ENCODE measurements at regions not wholly inside any gene's neighbourhood (a gene's known extent, or its start where the extent isn't known, plus 50 kb on each side); places are given as distances from the start of the nearest gene placed in this dataset.

DNA sequence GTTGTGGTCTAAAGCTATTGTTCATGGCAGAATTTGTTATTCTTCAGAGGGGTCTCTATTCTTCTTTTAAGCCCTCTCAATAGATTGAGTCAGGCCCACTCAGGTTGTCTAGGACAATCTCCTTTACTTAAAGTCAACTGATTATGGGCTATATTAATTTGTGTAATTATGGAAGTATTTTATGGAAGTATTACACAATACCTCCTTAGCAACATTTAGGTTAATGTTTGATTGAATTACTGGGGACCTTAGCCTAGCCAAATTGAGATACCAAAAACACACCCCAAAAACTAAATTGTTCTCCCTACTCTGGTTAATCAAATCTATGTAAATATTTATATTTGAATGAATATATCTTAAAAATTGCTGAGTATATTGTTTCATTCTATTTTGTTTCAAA lies 347.1 kb upstream of the GRIN3A start:
- Histone ChIP-seq H3K4me1 (ENCODE audit: control insufficient read depth in 1 of 2, insufficient read depth in 2 of 2, low read depth in 1 of 2, low read length in 1 of 2) (no peaks in the 10 kb centered on the region), H4K20me1 (ENCODE audit: insufficient read depth) (no peaks in the 10 kb centered on the region), H3K4me3 (ENCODE audit: low read depth in 2 of 2, low read length in 1 of 2) (no peak overlapping the region), H3F3A (replicated peaks; ENCODE audit: insufficient read depth) (no peaks in the 10 kb centered on the region), H2AFZ (ENCODE audit: low read depth) (no peak overlapping the region), H3K4me2 (no peak overlapping the region), H3K9me2 (0 out of 2 replicates have a peak, but pooled peaks cover 2% of the 10 kb centered on the region), H3K9ac (no peak overlapping the region), H3K36me3 (replicated peaks in 1 of 2; ENCODE audit: control insufficient read depth in 1 of 2, insufficient read depth in 2 of 2, low read length in 1 of 2) (no peaks in the 10 kb centered on the region), H3K27me3 (ENCODE audit: insufficient read depth) (no peaks in the 10 kb centered on the region), H3K27ac (ENCODE audit: low read depth in 2 of 2, low read length in 1 of 2) (no peak overlapping the region), H3K79me2 (ENCODE audit: insufficient read depth) (no peaks in the 10 kb centered on the region), H3K9me3 (no peaks in the 10 kb centered on the region)
- no peak for TF ChIP-seq RFX5 (IDR thresholded peaks at IDR 0.05; ENCODE audit: low read length)
- TF ChIP-seq NRF1 (IDR thresholded peaks at IDR 0.05; ENCODE audit: low read depth, low read length) = no peak
- no peak for TF ChIP-seq ELF1 (IDR thresholded peaks at IDR 0.05)
- TF ChIP-seq, protein P1, sequence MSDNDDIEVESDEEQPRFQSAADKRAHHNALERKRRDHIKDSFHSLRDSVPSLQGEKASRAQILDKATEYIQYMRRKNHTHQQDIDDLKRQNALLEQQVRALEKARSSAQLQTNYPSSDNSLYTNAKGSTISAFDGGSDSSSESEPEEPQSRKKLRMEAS (IDR thresholded peaks at IDR 0.05; ENCODE audit: low read depth) = no peak
- no peak for TF ChIP-seq RAD21 (IDR thresholded peaks at IDR 0.05; ENCODE audit: low read length)
- no peak for TF ChIP-seq SMC3 (IDR thresholded peaks at IDR 0.05; ENCODE audit: low read depth, low read length)
- TF ChIP-seq, protein P2, sequence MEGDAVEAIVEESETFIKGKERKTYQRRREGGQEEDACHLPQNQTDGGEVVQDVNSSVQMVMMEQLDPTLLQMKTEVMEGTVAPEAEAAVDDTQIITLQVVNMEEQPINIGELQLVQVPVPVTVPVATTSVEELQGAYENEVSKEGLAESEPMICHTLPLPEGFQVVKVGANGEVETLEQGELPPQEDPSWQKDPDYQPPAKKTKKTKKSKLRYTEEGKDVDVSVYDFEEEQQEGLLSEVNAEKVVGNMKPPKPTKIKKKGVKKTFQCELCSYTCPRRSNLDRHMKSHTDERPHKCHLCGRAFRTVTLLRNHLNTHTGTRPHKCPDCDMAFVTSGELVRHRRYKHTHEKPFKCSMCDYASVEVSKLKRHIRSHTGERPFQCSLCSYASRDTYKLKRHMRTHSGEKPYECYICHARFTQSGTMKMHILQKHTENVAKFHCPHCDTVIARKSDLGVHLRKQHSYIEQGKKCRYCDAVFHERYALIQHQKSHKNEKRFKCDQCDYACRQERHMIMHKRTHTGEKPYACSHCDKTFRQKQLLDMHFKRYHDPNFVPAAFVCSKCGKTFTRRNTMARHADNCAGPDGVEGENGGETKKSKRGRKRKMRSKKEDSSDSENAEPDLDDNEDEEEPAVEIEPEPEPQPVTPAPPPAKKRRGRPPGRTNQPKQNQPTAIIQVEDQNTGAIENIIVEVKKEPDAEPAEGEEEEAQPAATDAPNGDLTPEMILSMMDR (IDR thresholded peaks at IDR 0.05) = no peak
- no peak for TF ChIP-seq GABPA (IDR thresholded peaks at IDR 0.05; ENCODE audit: low read depth)
- TF ChIP-seq TCF12 (IDR thresholded peaks at IDR 0.05) = no peak
- no peak for TF ChIP-seq MXI1 (IDR thresholded peaks at IDR 0.05; ENCODE audit: low read depth, low read length)
- no peak for TF ChIP-seq CHD2 (IDR thresholded peaks at IDR 0.05; ENCODE audit: low read length, partially characterized antibody)
- TF ChIP-seq, protein P3, sequence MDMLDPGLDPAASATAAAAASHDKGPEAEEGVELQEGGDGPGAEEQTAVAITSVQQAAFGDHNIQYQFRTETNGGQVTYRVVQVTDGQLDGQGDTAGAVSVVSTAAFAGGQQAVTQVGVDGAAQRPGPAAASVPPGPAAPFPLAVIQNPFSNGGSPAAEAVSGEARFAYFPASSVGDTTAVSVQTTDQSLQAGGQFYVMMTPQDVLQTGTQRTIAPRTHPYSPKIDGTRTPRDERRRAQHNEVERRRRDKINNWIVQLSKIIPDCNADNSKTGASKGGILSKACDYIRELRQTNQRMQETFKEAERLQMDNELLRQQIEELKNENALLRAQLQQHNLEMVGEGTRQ (IDR thresholded peaks at IDR 0.05; ENCODE audit: borderline replicate concordance, low read depth, low read length) = no peak
- no peak for TF ChIP-seq EP300 (IDR thresholded peaks at IDR 0.05; ENCODE audit: borderline replicate concordance in 1 of 2, low read depth in 1 of 2, low read length in 1 of 2)
- no peak for TF ChIP-seq JUND (IDR thresholded peaks at IDR 0.05)
- no peak for TF ChIP-seq TAF1 (IDR thresholded peaks at IDR 0.05; ENCODE audit: borderline replicate concordance, low read depth, low read length)
- no peak for TF ChIP-seq YY1 (IDR thresholded peaks at IDR 0.05; ENCODE audit: low read depth)
- TF ChIP-seq RCOR1 (IDR thresholded peaks at IDR 0.05; ENCODE audit: low read length) = no peak
- TF ChIP-seq POLR2AphosphoS5 (IDR thresholded peaks at IDR 0.05; ENCODE audit: low read depth, low read length) = no peak
- no peak for DNase-seq
- CTCF ChIA-PET = no interaction called here
- POLR2A ChIA-PET = no interaction called here
